ENCODE measurements at regions not wholly inside any gene's neighbourhood (a gene's known extent, or its start where the extent isn't known, plus 50 kb on each side); places are given as distances from the start of the nearest gene placed in this dataset.

DNA sequence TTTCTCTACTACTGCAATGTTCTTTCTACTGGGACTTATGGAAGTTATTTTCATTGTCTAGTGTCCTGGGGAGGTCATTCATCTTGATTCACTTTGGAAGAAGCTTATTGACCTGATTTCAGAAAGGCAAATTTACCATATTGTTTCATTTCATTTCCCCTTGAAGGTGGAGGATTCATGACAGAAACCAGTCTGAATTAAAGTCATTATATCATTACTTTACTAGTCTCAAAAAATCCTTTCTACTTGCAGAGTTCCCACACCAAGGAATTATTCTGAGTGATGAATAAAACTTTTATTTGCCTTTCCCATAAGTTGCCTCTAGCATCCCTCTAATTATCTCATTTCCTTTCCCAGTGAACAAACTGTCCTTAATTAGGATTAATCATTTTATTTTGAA lies 163.8 kb downstream of the RASSF9 start:
- TF ChIP-seq HDAC6 (IDR thresholded peaks at IDR 0.05; ENCODE audit: low read depth, low read length) (no peak), ZBTB49 (CRISPR knock-in tag; IDR thresholded peaks at IDR 0.05; ENCODE audit: borderline replicate concordance) (no peak), TRIM25 (IDR thresholded peaks at IDR 0.05; ENCODE audit: borderline replicate concordance) (no peak), RAD21 (CRISPR knock-in tag; conservative IDR thresholded peaks at IDR 0.05 in 1 of 2, IDR thresholded peaks at IDR 0.05 in 1 of 2) (no peak), TAF1 (IDR thresholded peaks at IDR 0.05; ENCODE audit: control insufficient read depth, extremely low read depth, insufficient read depth, low read length, severe bottlenecking) (no peak), BHLHE40 (IDR thresholded peaks at IDR 0.05; ENCODE audit: low read length) (no peak)
- TF ChIP-seq, protein P1, sequence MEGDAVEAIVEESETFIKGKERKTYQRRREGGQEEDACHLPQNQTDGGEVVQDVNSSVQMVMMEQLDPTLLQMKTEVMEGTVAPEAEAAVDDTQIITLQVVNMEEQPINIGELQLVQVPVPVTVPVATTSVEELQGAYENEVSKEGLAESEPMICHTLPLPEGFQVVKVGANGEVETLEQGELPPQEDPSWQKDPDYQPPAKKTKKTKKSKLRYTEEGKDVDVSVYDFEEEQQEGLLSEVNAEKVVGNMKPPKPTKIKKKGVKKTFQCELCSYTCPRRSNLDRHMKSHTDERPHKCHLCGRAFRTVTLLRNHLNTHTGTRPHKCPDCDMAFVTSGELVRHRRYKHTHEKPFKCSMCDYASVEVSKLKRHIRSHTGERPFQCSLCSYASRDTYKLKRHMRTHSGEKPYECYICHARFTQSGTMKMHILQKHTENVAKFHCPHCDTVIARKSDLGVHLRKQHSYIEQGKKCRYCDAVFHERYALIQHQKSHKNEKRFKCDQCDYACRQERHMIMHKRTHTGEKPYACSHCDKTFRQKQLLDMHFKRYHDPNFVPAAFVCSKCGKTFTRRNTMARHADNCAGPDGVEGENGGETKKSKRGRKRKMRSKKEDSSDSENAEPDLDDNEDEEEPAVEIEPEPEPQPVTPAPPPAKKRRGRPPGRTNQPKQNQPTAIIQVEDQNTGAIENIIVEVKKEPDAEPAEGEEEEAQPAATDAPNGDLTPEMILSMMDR (IDR thresholded peaks at IDR 0.05 in 2 of 3, conservative IDR thresholded peaks at IDR 0.05 in 1 of 3; ENCODE audit: insufficient read depth in 2 of 3, low read depth in 1 of 3, low read length in 3 of 3) = no peak

Measured in K562 (cell line).